GM12892 (cell line): ENCODE measurements at regions not wholly inside any gene's neighbourhood (a gene's known extent, or its start where the extent isn't known, plus 50 kb on each side); places are given as distances from the start of the nearest gene placed in this dataset.
A peak's percentile ranks its signal among the peaks of the same experiment; 100 is the strongest.
"Not testable (repeated sequence)": the region's sequence is repeated elsewhere in the genome, so short reads cannot be mapped to it uniquely, and the experiment has no call there.

Experiments used
- DNase-seq: peaks from one replicate; pipeline ENCODE4 v3.0.0; 2011; ENCODE audit not compliant: insufficient read length
- FAIRE-seq: peaks from 2 replicates; lab custom pipeline; 2011; peaks lifted over from hg19 to GRCh38; lab: Jason Lieb, UNC
- POLR2A ChIP-seq: IDR thresholded peaks from 2 replicates; pipeline ENCODE4 v1.6.1; 2011; ENCODE audit warnings: low read depth, low read length, control low read depth
- POLR2AphosphoS5 ChIP-seq: IDR thresholded peaks from 2 replicates; pipeline ENCODE4 v1.6.1; 2011; ENCODE audit warnings: low read depth, low read length, control low read depth
- TAF1 ChIP-seq: IDR thresholded peaks from 2 replicates; pipeline ENCODE4 v1.6.1; 2011; ENCODE audit warnings: low read depth, mild to moderate bottlenecking, control low read depth, low read length, borderline replicate concordance

- no peak for DNase-seq
- FAIRE-seq, result no peak
- TF ChIP-seq TAF1 (no peak), POLR2AphosphoS5 (no peak), POLR2A (no peak)
Observed at GRCh38 chr7:67301667-67302066, 305.0 kb downstream of the TYW1 start.

DNA sequence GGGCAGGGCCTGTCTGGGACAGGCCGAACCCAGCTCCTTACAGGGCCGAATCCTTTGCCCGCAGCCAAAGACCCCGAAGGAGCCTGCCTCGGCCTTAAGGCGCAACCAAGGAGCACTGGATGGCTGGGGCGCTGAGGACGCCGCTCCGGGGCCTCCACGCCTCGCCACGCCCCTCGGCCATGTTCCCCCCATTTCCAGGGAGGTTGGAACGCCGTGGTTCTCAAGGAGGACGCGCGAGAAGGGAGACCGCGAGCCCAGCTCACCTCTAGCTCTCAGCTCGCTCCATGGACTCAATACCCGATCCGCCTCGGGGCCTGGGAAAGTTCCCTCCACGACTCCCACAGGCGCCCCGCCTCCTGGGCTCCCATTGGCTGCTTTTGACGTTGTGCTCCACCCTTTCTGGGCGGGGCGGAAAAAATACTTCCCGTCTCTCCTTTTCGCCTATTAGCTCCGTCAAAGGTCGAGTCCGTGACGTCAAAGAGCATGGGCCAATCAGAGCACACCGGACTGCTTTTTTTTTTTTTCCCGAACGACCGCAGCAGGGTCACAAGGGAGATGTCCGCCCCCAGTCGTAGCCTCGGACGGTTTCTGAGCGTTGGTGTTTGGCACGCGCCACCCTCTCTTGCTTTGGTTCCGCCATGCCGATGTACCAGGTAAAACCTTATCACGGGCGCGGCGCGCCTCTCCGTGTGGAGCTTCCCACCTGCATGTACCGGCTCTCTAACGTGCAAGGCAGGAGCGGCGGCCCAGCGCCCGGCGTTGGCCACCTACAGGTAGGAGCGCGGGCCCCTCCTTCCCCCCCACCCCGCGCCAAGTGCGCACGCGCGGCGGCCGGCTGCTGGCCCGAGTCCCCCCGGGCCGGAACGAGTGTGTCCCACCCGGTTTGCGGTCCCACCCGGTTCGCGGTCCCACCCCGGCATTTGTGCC, 305.7 kb downstream of the TYW1 start:
- DNase-seq (peak; percentile 94), FAIRE-seq (peak; percentile 88)
- TF ChIP-seq POLR2A (peak; percentile 94), POLR2AphosphoS5 (peak; percentile 94), TAF1 (peak; percentile 70)

DNA sequence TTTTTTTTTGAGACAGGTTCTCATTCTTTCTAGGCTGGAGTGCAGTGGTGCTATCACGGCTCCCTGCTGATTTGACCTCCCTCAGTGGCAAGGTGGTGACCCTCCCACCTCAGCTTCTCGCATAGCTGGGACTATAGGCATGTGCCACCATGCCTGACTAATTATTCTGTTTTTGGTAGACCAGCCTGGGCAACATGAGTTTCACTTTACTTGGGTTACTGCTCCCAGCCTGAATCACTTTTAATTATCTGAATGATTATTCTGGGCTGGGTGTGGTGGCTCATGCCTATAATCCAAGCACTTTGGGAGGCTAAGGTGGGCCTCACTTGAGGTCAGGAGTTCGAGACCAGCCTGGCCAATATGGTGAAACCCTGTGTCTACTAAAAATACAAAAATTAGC, 308.2 kb downstream of the TYW1 start:
- not testable (repeated sequence) for DNase-seq, FAIRE-seq

GRCh38 chr7:67306331-67306730, 309.7 kb downstream of the TYW1 start:
- no peak for FAIRE-seq
- DNase-seq, result no peak
- TF ChIP-seq POLR2A (no peak), TAF1 (no peak), POLR2AphosphoS5 (no peak)

GRCh38 chr7:67309764-67310549, 313.3 kb downstream of the TYW1 start:
- FAIRE-seq (no peak), DNase-seq (no peak)
- TF ChIP-seq TAF1 (no peak), POLR2AphosphoS5 (no peak), POLR2A (no peak)

DNA sequence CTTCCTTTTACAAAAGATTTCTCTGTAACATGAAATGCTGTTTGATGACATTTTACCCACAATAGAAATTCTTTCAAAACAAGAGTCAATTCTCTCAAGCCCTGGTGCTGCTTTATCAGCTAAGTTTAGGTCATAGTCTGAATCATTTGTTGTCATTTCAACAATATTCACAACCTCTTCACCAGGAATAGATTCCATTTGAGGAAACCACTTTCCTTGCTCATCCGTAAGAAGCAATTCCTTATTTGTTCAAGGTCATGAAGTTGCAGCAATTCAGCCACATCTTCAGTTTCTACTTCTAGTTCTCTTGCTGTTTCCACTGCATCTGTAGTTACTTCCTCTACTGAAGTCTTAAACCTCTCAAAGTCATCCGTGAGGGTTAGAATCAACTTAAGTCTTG, 315.3 kb downstream of the TYW1 start:
- no peak for TF ChIP-seq POLR2AphosphoS5
- TF ChIP-seq POLR2A, result no peak
- TF ChIP-seq TAF1, result no peak
- no peak for DNase-seq
- FAIRE-seq, result no peak

DNA sequence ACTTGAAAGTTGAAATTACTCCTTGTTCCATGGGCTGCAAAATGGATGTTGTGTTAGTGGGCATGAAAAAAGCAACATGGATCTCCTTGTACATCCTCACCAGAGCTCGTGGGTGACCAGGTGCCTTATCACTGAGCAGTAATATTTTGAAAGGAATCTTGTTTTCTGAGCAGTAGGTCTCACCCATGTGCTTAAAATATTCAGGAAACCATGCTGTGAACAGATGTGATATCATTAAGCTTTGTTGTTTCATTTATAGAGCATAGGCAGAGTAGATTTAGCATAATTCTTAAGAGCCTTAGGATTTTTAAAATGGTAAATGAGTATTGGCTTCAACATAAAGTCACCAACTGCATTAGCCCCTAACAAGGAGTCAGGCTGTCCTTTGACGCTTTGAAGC, 316.6 kb downstream of the TYW1 start:
- TF ChIP-seq TAF1, result no peak
- DNase-seq (no peak), FAIRE-seq (no peak)

- not testable (repeated sequence) for DNase-seq, FAIRE-seq
Observed at GRCh38 chr7:67316902-67317301, 320.3 kb downstream of the TYW1 start.

GRCh38 chr7:67328257-67328656, 331.6 kb downstream of the TYW1 start:
- FAIRE-seq, DNase-seq: not testable (repeated sequence)

DNA sequence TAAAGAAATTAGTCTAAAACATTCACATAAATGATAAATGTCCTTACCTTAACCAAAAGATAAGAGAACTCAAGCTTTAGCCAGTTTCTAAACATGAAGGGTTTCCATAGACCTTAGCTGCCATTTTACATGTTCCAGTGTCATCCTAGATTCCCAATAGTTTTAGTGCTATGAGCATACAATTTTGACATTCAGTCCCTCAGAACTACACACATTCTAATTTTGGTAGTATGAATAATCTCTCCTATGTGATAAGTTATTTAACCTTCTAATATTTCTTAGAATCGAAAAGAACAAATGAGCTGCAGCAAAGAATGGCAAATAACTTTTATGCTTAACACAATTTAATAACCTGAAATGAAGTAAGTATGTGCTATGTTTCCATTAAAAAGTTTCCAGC, 338.5 kb downstream of the TYW1 start:
- FAIRE-seq, result peak; percentile 30
- not testable (repeated sequence) for DNase-seq

- not testable (repeated sequence) for FAIRE-seq, DNase-seq
Observed at GRCh38 chr7:67335663-67336062, 339.0 kb downstream of the TYW1 start.

DNA sequence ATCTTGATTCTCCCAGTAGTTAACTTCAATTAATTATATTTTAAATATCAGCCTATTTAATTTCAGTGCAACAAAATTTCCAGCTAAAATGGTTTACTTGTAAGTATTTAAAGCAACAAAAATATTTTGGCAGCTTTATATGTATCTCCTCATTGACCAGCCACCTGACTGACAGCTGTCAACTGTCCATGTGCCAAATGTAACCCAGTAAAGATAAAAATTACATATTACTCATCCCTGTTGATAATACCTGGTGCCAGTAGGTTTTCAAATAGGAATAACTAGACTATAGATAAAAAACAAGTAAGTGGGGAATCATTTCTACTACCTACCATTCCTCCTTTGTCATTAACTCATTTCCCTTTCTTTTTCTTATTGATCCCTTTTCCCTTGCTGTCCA, 341.9 kb downstream of the TYW1 start:
- not testable (repeated sequence) for DNase-seq, FAIRE-seq
